ENCODE measurements at regions not wholly inside any gene's neighbourhood (a gene's known extent, or its start where the extent isn't known, plus 50 kb on each side); places are given as distances from the start of the nearest gene placed in this dataset.

- Histone ChIP-seq H3K27ac (peak overlapping the region in 1 of 4 donors; percentile 57), H3K27me3 (no peaks in the 10 kb centered on the region), H3K4me3 (no peak overlapping the region), H3K4me1 (peaks cover 0 to 7% (median 0%) of the 10 kb centered on the region in 4 donors), H3K36me3 (no peaks in the 10 kb centered on the region), H3K9me3 (no peaks in the 10 kb centered on the region)
- DNase-seq (ENCODE audit: low spot score in 2 of 2), result no peak
- WGBS, 2 donors, result 79 to 83% methylated on average over 6 of the region's 6 CpGs
- no peak for TF ChIP-seq POLR2A (IDR thresholded peaks at IDR 0.05)
- no peak for TF ChIP-seq CTCF (IDR thresholded peaks at IDR 0.05)
- no peak for TF ChIP-seq EP300 (IDR thresholded peaks at IDR 0.05)
Observed at GRCh38 chr4:159052315-159052714, 50.6 kb upstream of the RAPGEF2 start.
